ENCODE measurements at regions not wholly inside any gene's neighbourhood (a gene's known extent, or its start where the extent isn't known, plus 50 kb on each side); places are given as distances from the start of the nearest gene placed in this dataset.

GRCh38 chr9:89837162-89837933 is 232.5 kb downstream of the GADD45G start:
- TF ChIP-seq EP300 (IDR thresholded peaks at IDR 0.05) = no peak
- no peak for TF ChIP-seq POLR2A (IDR thresholded peaks at IDR 0.05)

All from gastroesophageal sphincter (tissue), 2 donors.